ENCODE measurements at regions not wholly inside any gene's neighbourhood (a gene's known extent, or its start where the extent isn't known, plus 50 kb on each side); places are given as distances from the start of the nearest gene placed in this dataset.

DNA sequence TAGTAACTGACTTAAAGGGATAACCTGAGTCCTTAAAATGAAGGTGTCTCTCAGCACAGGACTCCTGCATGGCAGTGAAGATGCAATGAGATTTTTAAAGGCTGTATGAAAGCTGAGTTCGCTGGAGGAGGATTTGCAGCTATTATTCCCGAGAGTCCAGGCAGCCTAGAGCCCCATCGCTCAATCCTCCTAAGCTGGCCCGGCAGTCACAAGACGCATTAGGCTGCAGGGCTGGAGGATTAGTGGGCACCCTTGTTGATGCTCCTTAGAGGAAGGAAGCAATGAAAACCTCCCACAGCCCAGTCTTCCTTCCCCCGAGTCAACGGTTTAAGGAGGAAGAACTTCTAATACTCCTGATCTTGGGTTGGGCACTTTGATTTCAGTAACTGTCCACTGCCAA, 239.5 kb downstream of the EFNB2 start:
- DNase-seq: no peak

DNA sequence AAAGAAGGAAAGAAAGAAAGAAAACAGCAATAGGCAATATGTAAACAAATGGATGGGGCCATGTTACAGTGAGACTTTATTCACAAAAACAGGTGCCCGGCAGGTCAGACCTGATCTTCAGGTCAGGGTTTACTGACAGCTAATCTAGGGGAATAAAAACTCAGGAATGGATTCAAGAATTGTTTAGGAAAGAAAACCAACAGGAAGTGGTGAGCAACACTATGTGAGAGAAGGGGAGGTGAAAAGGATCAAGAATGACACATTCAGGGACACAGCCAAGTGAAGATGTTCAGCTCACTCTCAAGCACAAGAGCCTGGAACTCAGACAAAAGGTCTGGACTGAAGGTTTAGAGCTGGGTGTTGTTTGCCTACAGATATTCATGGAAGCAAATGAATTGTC, 244.5 kb downstream of the EFNB2 start:
- no peak for DNase-seq

DNA sequence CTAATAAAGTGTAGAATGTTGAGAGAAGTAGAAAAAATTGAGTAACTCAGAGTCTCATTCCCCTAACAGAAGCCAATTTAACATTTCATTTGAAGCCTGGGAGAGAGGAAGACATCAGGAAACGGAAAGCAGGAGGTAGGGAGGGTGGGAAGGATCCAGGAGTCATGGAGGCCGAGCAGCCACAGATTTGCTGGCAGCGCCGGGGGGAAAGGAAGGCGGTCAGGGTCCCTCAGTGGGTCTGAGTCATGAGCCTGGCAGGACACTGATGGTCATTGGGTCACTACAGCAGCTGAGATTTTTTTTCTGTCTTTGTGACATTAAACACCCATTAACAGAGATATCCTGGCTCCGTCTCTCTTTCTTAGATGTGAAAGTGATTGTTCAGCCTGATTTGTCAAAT, 248.1 kb downstream of the EFNB2 start:
- no peak for DNase-seq

DNA sequence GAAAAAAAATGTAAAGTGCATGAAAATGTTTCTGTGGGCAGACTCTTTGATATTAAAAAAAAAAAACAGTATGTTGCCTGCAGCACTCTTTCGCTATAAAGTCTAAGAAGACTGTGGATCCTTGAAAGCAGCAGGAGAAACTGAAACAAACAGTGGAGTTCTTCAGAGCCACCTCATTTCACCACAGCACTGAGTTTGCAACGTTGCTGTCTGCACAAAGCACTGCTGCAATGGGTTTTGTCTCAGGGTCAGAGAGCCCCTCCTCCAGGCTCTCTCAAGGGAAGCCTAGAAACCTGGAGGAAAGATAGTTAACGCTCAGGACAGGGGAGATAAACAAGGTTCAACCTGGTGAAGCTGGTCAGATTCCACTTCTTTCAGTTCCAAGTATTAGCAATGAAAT, 248.7 kb downstream of the EFNB2 start:
- DNase-seq: no peak

DNA sequence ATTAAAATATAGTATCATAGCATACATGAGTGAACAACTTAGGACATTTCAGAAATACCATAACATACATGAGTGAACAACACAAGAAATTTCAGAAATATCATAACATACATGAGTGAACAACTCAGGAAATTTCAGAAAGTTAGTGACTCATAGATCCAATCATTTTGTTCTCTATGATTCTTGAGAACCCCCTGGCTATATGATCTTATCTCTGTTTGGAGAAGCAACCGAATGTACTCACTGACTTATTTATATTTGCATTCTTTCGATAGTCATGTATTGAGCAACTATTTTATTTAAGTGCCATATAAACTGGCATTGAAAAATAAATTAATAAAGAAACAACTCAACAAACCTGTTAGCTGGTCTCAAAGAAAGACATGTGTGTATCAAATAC, 251.1 kb downstream of the EFNB2 start:
- no peak for DNase-seq

DNA sequence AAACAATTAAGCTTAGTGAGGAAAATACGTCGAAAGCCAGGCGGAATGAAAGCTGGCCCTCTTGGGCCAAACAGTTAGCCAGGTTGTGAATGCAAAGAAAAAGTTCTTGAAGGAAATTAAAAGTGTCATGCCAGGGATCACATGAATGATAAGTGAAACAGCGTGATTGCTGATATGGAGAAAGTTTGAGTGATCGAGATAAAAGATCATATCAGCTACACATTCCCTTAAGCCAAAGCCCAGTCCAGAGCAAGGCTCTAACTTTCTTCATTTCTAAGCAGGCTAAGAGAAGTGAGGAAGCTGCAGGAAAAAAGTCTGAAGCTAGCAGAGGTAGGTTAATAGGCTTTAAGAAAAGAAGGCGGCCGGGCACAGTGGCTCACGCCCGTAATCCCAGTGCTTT, 254.0 kb downstream of the EFNB2 start:
- no peak for DNase-seq

DNA sequence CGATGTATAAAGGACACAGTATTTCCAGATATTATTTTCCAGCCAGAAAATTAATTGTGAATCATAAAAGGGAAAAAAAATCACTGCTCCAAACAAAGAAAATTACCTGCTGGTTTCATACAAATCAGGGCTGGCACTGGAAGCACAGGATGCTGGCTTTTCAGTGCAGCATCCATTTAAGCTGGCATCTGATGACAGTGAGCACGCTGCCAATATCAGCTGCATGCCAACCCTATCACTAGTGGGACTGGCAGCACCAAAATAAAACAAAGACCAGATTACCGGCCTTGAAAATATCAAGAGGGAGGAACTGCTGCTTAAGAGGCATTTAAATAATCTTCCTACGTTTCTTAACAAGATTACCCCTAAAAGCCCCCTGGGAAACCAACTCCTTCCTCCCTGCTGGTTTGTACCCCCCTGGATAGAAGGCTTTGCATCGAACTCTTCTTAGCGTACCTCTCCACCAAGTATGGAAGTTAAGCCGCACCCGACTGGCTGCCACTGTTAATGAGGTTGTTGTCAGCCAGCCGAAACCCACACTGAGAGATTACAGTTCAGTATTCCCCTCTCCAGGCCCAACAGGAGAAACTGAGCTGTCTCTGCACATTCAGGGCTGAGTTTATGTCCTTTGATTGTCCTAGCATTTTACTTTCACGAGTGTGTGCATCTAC, 257.8 kb downstream of the EFNB2 start:
- DNase-seq: no peak

DNA sequence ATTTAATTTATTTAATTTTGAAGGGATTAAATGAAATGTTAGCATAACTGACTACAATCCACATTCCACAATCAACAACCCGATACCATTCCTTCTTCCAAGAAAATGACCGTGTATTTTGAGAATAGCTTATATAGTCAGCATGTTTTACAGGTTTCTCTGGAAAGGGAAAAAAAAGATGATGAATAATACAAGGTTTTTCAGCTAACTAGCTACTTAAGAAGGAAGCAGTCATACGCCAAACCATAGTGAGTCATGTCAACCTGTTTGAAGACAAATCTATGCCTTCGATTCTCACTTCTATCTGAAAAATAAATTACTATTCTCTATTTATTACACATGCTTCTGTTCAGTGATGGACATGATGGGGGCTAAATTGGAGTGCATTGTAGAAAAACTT, 258.6 kb downstream of the EFNB2 start:
- DNase-seq: no peak

DNA sequence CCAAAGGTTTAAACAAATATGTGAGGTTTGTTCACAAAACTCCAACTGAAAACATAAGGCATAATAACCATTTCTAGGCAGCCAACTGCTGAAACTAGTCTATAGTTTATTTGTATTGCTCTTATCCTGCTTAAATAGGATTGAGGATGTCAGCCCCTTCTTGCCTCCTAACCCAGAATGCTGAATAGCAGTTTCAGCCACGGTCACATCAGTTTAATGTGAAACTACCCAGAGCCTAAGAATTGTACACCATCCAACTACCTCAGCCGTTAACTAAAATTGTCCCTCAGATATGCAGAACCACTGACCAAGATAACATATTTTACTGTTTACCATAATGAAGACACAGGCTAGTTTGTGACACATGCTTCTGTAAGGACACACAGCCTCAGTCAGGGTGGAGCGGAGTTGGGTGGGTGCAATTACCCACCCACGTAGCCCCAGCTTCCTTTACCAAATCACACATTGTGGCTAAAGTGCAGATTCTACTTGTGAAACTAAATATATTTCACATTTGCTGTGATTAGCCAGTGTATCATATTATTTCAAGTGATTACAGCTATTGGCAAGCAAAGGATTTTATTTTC, 259.9 kb downstream of the EFNB2 start:
- DNase-seq: no peak

DNA sequence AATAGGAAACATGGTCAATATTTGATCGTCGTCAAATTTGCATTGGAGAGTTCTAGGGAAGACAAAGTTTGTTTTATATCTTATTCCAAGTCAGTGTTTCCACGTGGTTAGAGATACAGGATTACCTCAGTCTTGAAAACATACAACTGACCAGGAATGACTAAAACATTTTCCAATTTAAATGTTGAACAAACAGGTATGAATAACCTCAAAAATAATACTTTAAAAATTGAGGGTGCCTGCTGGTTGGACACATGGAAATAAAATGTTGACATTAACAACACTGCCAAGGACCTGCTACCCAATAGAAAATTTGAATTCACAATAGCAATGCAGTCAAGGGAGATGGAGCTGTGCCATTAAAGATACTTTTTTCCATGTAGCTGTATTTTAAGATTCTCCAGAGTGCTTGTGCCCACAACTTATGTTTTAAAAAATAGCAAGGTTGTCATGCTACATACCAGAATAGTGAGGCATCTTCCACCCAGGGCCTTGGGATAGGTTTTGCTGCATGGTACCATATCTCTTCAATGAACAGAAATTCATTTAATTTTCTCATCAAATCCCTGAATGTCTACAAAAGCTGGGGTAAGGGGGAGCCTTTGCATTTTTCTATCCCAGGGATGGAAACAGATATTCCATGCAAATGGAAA, 260.8 kb downstream of the EFNB2 start:
- no peak for DNase-seq

DNA sequence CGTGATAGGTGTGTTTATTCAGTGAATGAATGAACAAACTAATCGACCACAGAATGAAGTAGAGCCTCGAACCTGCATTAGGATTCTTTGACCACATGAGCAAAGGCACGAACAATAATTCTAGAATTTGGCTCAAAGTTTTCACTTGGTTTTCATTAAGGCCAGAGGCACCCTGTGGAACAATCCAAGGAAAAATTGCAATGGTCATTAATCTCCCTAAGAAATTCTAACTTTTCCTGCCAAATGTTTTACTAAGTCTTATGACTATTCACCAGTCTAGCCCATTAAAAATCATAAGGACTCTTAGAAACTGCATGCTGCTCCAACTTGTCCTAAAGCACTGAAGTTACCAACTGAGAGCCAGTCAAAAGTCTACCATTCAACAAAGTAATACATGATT, 271.7 kb downstream of the EFNB2 start:
- no peak for DNase-seq

DNA sequence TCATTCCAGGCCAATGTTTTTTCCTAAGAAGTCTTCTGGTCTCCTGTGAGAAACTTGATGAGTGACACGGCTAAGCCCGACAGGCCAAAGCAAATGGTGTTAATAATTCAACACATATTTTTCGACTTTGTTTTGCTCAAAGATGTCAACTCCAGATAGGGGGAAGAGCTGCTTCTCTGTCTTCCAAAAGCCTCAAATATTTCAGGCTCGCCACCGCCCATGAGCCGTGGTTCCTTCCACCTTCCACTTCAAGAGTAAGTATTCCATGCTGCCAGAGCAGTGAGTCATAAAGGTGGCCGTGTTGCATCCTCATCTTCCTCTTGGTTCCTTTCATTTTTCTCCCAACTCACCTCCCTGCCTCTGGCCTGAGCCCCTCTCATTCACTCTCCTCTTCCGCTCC, 272.6 kb downstream of the EFNB2 start:
- DNase-seq: no peak

DNA sequence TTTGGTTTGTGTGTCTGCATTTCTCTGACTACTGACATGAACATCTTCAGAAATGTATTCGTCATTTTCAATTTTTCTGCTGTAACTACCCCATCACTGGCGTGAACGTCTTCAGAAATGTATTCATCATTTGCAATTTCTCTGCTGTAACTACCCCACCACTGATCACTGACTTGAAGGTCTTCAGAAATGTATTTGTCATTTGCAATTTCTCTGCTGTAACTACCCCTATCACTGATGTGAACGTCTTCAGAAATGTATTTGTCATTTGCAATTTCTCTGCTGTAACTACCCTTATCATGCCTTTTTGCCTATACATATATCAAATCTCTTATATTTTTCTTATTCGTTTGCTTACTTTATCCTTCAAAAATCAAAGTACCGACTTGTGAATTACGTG, 274.0 kb downstream of the EFNB2 start:
- DNase-seq: no peak

DNA sequence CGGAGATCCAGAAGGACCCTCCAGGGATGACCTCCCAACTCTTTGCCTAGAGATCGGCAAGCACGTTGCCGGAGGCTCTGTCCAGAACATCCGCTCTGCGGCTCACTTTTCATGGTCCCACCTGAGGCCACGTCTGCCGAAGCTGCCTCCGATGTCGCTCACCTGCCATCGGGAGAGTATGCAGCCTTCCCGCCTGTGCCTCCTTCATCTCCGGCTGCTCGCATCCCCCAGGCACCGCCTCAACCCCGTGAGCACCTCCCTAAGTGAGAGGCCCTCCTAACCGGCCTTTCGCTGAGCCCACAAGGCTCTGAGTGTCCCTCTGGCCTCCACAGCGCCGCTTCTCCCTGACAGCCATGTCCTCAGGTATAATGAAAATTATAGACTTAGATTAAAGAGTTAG, 275.1 kb downstream of the EFNB2 start:
- no peak for DNase-seq

DNA sequence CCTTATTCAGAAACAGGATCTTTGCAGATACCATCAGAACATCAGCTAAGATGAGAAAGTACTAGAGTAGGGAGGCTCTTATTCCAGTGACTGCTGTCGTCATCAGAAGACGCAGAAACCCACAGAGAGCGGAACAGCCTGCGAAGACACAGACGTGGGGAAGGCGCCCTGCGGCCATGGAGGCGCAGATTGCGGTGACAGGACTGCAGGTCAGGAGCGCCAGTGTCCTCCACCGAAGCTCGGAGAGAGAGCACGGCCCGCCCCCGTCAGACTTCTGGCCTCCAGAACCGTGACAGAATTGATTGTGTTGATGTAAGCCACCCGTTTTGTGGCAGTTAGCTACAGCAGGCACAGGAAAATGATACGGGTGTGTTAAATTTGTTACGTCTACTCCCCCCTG, 275.5 kb downstream of the EFNB2 start:
- DNase-seq: no peak

DNA sequence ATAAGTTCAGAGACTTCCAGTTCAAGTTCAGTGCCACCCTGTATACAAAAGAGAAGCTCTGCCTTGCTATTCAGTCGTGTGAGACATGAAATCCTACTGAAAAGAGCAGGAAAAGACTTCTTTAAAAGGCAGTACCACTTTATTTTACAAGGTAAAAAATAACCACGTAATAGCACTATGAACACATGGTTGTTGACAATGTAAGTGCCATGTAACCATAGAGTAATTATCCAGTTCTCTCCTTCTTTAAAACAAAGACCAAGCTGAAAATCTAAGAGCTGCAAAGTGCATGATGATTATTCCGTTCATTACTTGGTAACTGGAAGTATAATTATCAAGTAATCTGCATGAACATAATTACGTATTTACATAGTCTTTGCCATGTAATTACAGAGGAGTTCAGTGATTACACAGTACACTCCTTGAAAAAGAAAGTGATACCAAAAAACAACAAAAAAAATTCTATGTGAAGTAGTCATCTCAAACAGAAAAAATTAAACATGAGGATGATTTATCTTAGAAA, 288.7 kb downstream of the EFNB2 start:
- DNase-seq: no peak

DNA sequence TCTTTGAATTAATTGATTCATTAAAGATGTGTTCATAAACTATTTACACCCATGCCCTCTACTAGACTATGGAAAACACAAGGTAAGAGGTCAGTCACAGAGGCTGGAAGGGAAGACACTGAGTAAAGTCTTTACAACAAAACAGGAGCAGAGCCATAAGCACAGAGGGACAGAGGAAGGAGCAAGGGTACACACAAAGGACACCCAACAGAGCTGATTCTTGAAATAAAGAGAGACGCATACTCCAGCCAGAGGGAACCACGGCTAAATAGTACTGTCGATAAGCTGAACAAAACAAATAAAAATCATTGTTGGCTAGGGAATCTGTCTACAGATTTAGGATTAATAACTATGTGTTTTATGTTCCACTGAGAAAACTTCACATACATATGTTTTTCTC, 289.2 kb downstream of the EFNB2 start:
- no peak for DNase-seq

DNA sequence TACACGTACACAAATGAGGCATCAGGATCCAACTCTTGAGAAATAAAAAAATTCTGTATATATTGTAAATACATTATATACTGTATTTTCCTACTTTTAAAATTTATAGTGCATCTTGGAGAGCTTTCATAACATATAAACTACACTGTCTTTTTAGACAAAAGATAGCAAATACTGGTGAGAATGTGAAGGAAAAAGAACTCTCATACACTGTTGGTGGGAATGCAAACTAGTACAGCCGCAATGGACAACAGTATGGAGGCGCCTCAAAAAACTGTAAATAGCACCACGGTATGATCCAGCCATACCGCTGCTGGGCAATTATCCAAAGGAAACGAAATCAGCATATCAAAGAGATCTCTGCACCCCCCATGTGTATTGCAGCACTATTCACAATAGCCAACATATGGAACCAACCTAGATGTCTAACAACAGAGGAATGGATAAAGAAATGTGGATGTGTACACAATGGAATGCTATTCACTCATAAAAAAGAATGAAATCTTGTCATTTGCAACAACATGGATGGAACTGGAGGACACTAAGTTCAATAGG, 292.4 kb downstream of the EFNB2 start:
- DNase-seq: no peak

DNA sequence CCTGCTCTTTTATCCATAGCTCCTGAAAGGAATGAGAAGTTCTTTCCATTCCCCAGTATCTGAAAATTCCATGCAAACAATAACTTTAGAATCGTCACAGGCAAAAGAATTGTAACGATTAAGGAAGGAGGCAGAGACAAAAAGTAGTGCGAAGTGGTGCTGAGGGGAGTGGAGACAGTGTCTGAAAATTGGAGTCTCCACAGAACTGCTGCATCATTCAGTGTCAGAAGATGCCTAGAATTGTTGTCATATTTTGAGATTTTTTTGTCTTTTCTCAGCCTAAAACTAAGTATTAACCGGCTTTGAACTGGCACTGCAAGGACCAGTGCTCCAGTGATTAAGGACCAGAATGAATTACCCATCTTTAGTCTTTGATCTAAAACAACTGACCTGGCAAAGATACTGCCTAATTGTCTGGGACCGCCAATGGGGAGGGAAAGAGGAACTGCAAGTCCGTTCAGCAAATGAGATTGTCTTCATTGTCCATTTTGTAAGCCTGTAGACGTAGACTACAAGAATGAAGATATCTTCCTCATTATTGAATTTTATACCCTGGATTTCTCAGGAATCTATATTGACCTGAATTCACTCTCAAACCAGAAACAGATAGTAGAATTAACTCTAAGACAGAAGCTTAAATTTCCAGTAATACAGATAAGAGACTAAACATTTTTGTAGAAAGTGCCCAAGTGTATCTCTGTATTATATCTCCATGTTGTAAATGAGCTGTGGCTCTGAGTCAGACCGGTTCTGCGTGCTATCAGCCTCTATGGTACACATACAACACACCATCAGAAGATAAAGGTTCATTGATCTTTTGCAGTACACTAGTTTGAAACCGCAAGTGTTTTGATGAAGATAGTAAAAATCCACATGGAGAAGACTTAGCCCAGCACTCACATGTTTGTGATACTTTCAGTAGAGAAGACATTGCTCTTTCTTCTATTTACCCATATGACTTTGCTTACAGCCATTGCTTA, 293.2 kb downstream of the EFNB2 start:
- no peak for DNase-seq

DNA sequence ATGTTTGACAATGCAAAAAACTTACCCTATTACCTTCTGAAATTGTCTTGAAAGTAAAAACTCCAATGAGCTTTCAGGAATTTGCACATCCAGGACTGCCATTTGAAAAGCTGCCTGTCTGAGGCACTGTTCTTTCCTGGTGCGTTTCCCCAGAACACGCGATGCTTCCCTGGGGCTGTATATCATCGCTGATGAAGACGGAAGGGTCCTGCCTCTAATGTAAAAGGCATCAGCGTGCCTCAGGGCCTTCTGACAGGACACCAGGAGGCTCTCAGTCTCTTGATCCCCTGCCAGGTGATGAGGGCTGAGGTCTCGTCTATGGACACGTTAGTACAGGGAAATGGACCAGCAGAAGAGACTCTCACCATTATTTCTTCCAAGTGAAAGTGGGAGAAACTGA, 296.8 kb downstream of the EFNB2 start:
- DNase-seq: no peak

DNA sequence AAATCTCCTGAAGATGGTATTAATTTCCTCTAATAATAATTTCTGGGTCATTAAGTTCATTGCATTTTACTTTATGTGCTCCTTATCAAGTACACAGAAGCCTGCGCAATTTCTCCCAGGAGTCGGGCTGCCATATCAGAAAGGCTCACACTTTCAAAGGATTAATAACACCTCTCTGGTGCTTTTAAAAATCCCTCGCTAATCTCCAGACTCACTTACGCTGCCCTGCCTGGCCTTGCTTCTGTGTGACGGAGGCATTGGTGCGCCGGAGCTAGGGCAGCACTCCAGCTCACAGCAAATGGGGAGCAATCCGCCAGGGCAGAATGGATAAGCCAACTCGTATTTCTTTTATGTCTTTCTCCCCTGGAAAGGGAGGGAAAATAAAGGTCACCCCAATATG, 300.8 kb downstream of the EFNB2 start:
- no peak for DNase-seq

DNA sequence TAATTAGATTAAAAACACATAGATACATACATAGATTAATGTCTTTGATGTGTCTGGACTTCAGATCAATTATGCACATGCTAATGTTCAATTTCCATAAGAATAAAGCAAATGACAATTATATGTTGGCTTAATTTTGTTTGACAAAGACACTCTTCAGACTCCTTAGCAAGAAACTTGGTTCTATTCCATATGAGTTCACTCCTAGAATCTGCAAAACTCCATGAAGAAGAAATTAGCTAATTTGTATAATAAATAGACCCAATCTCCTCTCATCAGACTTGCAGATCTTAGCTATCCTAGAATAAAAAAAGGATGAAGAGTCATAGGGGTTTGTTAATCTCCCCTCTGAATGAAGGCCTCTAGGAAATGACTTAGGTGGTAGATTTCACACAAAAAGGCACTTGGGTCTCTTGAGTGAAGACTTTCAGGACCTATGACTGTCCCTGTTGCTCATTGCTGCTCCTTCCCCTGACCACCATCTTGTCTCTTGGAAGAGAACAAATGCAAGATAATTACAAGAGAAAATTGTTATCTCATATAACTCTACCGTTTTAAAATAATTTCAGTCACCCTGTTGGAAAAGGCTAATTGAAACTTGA, 302.2 kb downstream of the EFNB2 start:
- no peak for DNase-seq

DNA sequence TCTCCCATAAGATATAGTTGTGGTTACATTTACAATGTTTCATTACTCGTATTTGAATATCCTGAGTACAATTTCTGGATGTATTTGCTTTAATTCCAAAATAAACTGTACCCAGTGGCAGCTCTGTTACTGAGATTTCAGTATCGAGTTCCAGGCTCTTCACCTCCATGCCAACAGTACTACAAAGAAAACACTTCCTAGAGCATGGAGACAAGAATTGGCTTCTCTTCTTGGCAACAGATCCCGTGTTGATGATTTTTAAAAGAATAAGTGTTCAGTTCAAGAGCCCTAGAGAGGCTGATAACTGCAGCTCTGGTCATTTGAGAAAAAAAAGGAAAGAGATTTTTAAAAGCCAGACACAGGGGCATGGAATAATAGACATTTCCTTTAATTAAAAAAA, 302.8 kb downstream of the EFNB2 start:
- no peak for DNase-seq
